Left renal cortex interstitium (tissue), 4 donors: ENCODE measurements at regions not wholly inside any gene's neighbourhood (a gene's known extent, or its start where the extent isn't known, plus 50 kb on each side); places are given as distances from the start of the nearest gene placed in this dataset.

ENCODE experiments used
- DNase-seq, 4 donors: peaks; one replicate each; pipeline ENCODE4 v3.0.0-alpha.2; 2013; ENCODE audit warnings: low read depth in 4 of 4, low spot score in 2 of 4, missing footprints in 1 of 4

DNA sequence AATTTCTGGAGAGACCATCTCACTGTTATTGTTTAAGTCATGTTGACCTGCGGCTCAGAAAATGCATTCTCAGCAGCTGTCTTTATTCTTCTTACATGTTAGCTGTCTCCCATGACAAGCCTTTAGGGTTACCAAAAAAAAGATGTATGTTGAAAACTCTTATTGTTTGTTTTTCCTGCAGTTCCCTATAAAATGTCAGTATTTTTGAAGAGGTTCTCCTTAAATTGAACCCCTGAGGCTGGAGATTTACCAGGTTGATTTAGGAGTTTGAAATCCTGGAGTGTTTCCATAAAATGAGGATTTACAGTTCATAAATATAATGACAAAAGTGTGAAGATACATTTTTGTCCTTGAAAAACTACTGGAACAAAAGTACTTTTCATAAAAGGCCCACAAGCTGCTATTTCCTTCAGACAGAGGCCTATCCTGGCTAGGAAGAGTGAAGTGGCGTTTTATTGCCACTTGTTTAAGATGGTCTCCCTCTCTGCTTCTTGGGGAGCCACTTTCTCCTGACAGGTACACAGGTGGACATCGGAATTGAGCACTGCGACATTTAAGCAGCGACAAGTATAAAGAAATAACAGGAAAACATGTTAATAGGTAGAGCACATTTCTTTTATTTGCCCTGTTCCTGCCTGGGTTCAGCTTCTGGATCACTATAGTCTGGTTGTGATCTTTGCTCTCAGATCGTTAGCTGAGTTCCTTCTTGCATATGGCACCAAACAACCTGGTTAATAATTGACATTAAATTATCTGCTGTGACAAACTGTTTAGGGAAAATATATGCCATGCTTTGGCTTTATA, 344.8 kb upstream of the RPS23 start:
- no peak for DNase-seq

DNA sequence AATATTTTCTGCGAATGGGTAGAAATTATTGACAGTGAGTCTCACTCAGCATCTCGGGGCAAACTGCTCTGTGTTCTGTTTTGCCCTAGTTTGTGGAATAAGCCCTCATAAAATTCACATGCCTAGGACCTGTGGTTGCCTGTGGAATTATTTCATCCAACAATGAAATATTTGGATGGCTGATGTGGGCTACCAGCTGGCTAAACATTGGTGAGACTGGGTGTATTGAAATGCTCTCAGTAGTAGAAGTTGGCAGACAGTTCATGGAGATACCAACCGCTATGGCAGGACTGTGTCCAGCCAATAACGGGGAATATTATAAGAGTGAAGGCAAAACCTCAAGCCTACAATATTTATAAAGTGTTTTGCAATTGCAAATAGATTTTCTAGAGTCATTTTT, 344.1 kb upstream of the RPS23 start:
- no peak for DNase-seq

DNA sequence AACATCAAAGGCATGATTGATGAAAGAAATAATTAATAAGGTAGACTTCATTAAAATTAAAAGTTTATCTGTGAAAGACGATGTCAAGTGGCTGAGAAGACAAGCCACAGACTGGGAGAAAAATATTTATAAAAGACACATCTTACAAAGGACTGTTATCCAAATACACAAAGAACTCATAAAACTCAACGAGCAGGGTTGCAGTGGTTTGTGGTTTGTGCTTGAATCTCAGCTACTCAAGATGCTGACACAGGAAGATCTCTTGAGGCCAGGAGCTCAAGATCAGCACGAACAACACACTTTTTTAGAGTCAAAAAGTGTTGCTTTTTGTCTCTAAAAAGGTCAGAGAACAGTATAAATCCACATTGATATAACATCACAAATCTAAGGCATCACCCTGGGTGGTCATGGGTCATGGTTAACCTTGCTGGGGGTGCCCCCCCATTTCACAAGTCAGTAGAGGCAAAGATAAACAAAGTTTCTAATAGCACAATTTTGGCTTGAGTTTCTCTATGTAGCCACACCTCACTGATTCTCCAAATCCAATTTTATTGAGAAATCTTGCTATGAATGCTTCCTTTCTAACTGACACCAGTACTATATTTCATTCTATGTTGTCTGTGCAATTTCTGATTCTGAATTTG, 342.9 kb upstream of the RPS23 start:
- no peak for DNase-seq

GRCh38 chr5:82619097-82619496, 340.9 kb upstream of the RPS23 start:
- DNase-seq = no peak

DNA sequence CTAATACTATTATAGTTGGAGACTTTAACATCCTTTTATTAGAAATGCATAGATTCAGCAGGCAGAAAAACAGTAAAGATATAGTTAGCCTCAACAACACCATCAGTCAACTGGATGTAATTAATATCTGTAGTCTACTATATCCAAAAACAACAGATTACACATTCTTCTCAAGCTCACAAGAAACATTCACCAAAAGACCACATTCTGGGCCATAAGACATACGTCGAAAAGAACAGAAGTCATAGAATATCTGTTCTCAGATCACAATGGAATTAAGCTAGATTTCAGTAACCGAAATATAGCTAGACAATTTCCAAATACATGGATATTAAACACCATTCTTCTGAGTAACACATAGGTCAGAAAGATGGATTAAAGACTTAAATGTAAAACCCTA, 336.6 kb upstream of the RPS23 start:
- no peak for DNase-seq

DNA sequence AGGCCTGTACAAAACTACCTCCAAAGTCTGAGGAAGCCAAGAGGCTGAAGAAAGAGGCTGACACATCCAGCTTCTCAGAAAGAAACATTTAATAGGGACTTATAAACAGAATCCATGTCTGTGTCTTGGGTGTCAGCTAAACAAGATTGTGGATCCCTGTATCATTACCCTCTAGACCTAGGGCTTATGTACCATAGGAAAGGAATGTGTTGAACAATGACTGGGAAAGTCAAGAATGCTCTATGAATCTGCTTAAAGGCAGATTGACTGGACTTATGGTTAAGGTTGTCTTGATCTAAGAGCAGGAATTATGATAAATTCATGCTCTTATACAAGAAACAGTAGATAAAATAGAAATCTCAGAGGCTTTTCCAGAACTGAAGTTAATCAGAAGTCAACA, 335.7 kb upstream of the RPS23 start:
- no peak for DNase-seq

DNA sequence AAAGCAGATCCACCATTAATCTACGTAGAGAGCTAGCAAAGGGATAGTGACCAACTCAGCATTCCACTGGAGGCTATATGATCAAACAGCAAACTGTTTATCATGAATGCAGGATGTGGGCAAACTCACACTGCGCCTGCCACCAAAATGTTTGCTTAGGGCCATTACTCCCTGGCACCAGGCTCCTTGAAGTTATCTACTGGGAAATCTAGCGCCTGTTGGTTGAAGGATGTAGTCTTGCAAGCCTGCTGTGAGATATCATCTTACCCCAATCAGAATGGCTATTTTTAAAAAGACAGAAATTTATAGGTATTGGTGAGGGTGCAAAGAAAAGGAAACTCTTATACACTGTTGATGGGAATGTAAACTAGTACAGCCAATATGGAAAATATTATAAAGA, 332.5 kb upstream of the RPS23 start:
- DNase-seq = no peak

DNA sequence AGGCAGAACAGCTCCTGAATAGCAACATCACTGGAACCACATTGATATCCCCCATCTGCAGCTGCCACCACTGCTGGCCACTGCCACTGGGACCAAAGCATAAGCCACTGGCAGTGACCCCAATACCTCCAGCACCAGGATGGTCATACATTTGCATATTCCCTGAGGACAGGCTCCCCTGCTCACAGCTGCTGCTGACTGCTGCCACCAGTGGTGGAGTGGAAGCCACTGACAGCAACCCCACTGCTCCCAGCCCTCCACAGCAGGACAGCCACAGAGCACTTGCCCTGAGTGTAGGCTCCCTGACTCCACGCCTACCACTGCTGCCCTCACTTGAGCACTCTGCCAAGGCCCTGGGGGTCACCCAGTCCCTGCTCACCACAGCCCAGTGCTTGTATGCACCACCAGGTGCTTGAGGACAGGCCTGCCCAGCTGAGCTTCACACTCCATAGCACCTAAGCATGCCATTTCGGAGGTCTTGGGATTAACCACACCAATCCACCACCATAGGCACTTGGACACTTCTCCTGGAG, 327.4 kb upstream of the RPS23 start:
- no peak for DNase-seq

GRCh38 chr5:82603033-82603987, 325.2 kb upstream of the RPS23 start:
- no peak for DNase-seq

GRCh38 chr5:82601861-82602260, 323.7 kb upstream of the RPS23 start:
- DNase-seq = no peak

DNA sequence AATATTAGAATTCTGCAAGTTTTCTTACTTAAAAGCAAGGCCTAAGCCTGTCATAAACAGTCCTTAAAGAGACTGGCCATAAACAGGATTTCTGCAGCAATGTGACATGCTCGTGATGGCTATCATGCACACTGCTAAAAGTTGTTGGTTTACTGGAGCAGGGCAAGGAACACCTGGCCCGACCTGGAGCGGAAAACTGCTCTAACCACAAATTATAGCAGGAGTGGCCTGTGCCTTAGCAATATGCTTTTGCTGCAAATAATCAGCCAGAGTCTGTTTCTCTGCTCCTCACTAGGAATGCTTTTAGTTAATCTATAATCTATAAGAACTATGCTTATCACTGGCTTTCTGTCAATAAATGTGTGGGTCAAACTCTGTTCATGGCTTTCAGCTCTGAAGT, 322.9 kb upstream of the RPS23 start:
- no peak for DNase-seq

DNA sequence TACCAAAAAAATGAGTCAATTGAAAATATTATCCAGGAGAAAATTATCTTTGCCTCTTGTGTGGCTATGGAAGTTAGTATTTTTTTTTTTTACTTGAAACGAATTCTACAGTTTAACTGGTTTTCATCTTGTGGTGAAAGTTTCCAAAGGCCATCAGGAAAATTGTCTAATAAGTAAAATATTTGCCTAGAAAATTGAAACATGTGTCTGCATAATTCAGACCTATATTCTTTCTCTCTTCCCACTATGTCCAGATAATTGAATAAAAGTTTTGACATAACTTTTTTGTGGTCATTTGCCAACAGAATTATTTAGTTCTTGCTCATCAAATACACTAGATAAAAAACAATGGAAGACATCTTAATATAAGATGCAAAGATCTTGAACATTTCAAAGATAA, 321.5 kb upstream of the RPS23 start:
- no peak for DNase-seq

DNA sequence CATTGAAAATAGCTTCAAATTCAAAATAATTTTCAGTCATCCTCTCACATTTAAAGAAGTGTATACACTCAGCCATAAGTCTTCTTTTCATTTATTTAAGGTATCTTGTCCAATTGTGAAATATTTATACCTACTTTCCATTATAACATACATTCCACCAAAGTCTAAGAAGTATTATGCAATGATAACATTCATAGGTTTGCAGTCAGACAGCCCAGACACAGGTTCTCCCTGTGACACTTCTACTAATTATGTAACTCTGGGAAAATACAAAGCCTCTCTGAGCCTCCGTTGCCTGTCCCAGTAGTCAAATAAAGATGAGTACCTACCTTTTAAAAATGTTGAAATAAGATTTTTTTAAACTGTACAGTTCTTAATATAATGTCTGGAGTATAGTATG, 320.9 kb upstream of the RPS23 start:
- no peak for DNase-seq

DNA sequence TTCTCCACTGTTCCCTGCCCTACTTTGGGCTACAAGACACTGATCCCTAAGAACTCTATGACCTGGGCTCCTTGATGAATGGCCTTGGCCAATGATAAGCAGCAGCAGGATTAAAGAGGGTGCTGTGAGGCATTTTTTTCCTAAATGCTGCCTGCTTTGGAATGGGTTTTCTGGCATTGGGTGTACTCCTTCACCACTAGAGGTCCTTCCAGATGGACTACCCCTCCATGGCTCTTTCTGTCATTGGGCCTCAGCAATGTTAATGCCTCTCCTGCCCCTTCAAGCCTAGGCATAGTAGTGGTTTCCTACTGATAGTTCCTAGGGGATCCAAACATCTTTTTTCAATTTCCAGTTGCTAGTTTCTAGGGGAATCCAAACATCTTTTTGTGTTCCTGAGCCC, 319.3 kb upstream of the RPS23 start:
- no peak for DNase-seq

GRCh38 chr5:82596451-82596850, 318.3 kb upstream of the RPS23 start:
- DNase-seq = no peak

DNA sequence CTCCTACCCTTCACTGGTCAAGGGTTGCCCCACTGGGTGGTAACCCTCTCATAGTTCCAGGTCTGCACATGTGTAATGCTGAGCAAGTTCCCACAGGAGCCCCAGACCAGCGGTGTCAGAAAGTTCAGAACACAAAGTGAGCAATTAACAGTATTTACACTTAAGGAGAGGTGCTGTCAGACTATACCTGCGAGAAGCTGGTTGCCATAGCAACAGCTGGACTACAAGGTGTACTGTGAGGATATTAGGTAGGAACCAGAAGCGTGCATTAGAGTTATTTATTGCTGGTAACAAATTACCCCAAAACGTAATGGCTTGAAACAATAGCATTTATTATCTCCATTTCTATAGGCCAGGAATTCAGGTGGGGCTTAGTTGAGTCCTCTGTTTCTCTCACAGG, 317.0 kb upstream of the RPS23 start:
- no peak for DNase-seq

DNA sequence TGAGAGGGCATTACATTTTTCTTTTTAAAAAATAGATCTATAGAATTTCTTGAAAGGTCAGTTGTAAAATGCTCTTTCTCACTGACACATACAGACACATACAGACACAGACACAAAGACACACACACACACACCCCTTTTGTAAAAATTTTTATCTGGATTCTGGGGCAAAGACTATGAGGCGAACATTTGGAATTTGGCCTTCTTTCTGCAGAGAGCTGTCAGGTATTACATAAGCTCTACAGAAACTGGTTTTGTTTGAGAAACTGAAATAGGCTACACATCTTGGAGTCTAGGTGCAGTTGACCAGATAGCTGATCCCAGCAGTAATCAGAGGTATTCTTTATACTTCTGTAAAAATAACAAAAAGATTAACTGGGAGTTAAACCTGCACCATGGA, 315.9 kb upstream of the RPS23 start:
- DNase-seq = no peak

GRCh38 chr5:82593481-82593880, 315.3 kb upstream of the RPS23 start:
- no peak for DNase-seq

DNA sequence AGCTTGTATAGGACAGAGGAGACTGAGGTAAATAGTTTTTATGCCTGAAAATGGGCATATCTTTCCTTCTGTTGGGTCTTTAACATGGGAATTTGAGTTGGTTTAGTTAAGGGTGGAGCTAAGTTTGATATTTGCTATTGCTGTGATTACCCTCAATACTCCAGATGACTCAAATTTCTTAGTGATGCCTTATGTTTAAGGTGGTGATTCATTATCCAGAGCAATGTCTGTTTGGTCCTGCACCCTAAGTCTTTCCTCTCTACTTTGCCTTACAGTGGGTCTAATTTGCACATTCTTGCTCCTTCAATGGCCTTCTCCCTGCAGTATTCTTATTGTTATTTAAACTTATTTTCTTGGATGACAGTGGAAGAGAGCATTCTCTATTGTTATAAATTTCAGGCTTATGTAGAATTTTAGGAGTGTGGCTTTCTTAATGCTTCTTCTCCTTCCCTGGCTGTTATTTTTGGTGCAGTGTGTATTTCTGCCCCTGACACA, 312.9 kb upstream of the RPS23 start:
- no peak for DNase-seq

GRCh38 chr5:82590112-82590511, 312.0 kb upstream of the RPS23 start:
- DNase-seq = no peak
